ENCODE measurements at regions not wholly inside any gene's neighbourhood (a gene's known extent, or its start where the extent isn't known, plus 50 kb on each side); places are given as distances from the start of the nearest gene placed in this dataset.
"Not testable (repeated sequence)": the region's sequence is repeated elsewhere in the genome, so short reads cannot be mapped to it uniquely, and the experiment has no call there.

GRCh38 chr15:77893671-77894640 lies 183.6 kb downstream of the TBC1D2B start:
- not testable (repeated sequence) for H3K27me3 ChIP-seq (ENCODE audit: insufficient read depth, low read length)

GRCh38 chr15:77893246-77893645 lies 184.3 kb downstream of the TBC1D2B start:
- H3K27me3 ChIP-seq (ENCODE audit: insufficient read depth, low read length); H3K9me3 ChIP-seq (ENCODE audit: low read depth, low read length); H3K4me3 ChIP-seq (ENCODE audit: low read length); H3K4me1 ChIP-seq (ENCODE audit: insufficient read depth, low read length): not testable (repeated sequence)

More at GRCh38 chr15:77893671-77894640, 183.6 kb downstream of the TBC1D2B start:
- H3K9me3 ChIP-seq (ENCODE audit: low read depth, low read length); H3K4me1 ChIP-seq (ENCODE audit: insufficient read depth, low read length); H3K4me3 ChIP-seq (ENCODE audit: low read length): not testable (repeated sequence)

- no peak overlapping the region for H3K4me3 ChIP-seq (ENCODE audit: low read length)
- peaks cover 3% of the 10 kb centered on the region for H3K4me1 ChIP-seq (ENCODE audit: insufficient read depth, low read length)
- no peaks in the 10 kb centered on the region for H3K27me3 ChIP-seq (ENCODE audit: insufficient read depth, low read length)
- H3K9me3 ChIP-seq (ENCODE audit: low read depth, low read length) = no peaks in the 10 kb centered on the region
These were observed 185.2 kb downstream of the TBC1D2B start for GRCh38 chr15:77892335-77892734.

GRCh38 chr15:77891862-77892261 lies 185.6 kb downstream of the TBC1D2B start:
- not testable (repeated sequence) for H3K27me3 ChIP-seq (ENCODE audit: insufficient read depth, low read length); H3K4me3 ChIP-seq (ENCODE audit: low read length); H3K9me3 ChIP-seq (ENCODE audit: low read depth, low read length); H3K4me1 ChIP-seq (ENCODE audit: insufficient read depth, low read length)

GRCh38 chr15:77890911-77891801 lies 186.4 kb downstream of the TBC1D2B start:
- not testable (repeated sequence) for H3K27me3 ChIP-seq (ENCODE audit: insufficient read depth, low read length); H3K4me3 ChIP-seq (ENCODE audit: low read length); H3K4me1 ChIP-seq (ENCODE audit: insufficient read depth, low read length); H3K9me3 ChIP-seq (ENCODE audit: low read depth, low read length)

- H3K9me3 ChIP-seq (ENCODE audit: low read depth, low read length); H3K4me3 ChIP-seq (ENCODE audit: low read length); H3K4me1 ChIP-seq (ENCODE audit: insufficient read depth, low read length); H3K27me3 ChIP-seq (ENCODE audit: insufficient read depth, low read length): not testable (repeated sequence)
These were observed 187.4 kb downstream of the TBC1D2B start for GRCh38 chr15:77889828-77890725.

- Histone ChIP-seq H3K4me1 (ENCODE audit: insufficient read depth, low read length) (peaks cover 3% of the 10 kb centered on the region), H3K4me3 (ENCODE audit: low read length) (no peak overlapping the region), H3K9me3 (ENCODE audit: low read depth, low read length) (no peaks in the 10 kb centered on the region), H3K27me3 (ENCODE audit: insufficient read depth, low read length) (no peaks in the 10 kb centered on the region)
These were observed 188.3 kb downstream of the TBC1D2B start for GRCh38 chr15:77889009-77889806.

- H3K27me3 ChIP-seq (ENCODE audit: insufficient read depth, low read length); H3K4me3 ChIP-seq (ENCODE audit: low read length); H3K9me3 ChIP-seq (ENCODE audit: low read depth, low read length); H3K4me1 ChIP-seq (ENCODE audit: insufficient read depth, low read length): not testable (repeated sequence)
These were observed 189.7 kb downstream of the TBC1D2B start for GRCh38 chr15:77887563-77888429.

- H3K9me3 ChIP-seq (ENCODE audit: low read depth, low read length) = no peaks in the 10 kb centered on the region
- H3K27me3 ChIP-seq (ENCODE audit: insufficient read depth, low read length) = no peaks in the 10 kb centered on the region
- peaks cover 3% of the 10 kb centered on the region for H3K4me1 ChIP-seq (ENCODE audit: insufficient read depth, low read length)
- no peak overlapping the region for H3K4me3 ChIP-seq (ENCODE audit: low read length)
These were observed 190.6 kb downstream of the TBC1D2B start for GRCh38 chr15:77886805-77887448.

- H3K27me3 ChIP-seq (ENCODE audit: insufficient read depth, low read length); H3K4me1 ChIP-seq (ENCODE audit: insufficient read depth, low read length); H3K4me3 ChIP-seq (ENCODE audit: low read length); H3K9me3 ChIP-seq (ENCODE audit: low read depth, low read length): not testable (repeated sequence)
These were observed 191.5 kb downstream of the TBC1D2B start for GRCh38 chr15:77885877-77886500.

- H3K4me1 ChIP-seq (ENCODE audit: insufficient read depth, low read length); H3K4me3 ChIP-seq (ENCODE audit: low read length); H3K9me3 ChIP-seq (ENCODE audit: low read depth, low read length); H3K27me3 ChIP-seq (ENCODE audit: insufficient read depth, low read length): not testable (repeated sequence)
These were observed 194.5 kb downstream of the TBC1D2B start for GRCh38 chr15:77883012-77883411.

- H3K4me3 ChIP-seq (ENCODE audit: low read length) = no peak overlapping the region
- no peaks in the 10 kb centered on the region for H3K4me1 ChIP-seq (ENCODE audit: insufficient read depth, low read length)
- H3K27me3 ChIP-seq (ENCODE audit: insufficient read depth, low read length) = no peaks in the 10 kb centered on the region
- no peaks in the 10 kb centered on the region for H3K9me3 ChIP-seq (ENCODE audit: low read depth, low read length)
These were observed 195.6 kb downstream of the TBC1D2B start for GRCh38 chr15:77881950-77882349.

GRCh38 chr15:77881535-77881934 lies 196.0 kb downstream of the TBC1D2B start:
- not testable (repeated sequence) for H3K9me3 ChIP-seq (ENCODE audit: low read depth, low read length); H3K27me3 ChIP-seq (ENCODE audit: insufficient read depth, low read length); H3K4me3 ChIP-seq (ENCODE audit: low read length); H3K4me1 ChIP-seq (ENCODE audit: insufficient read depth, low read length)

Measured in mononuclear cell (primary cell).